Breast epithelium (tissue), 3 donors: ENCODE measurements at regions not wholly inside any gene's neighbourhood (a gene's known extent, or its start where the extent isn't known, plus 50 kb on each side); places are given as distances from the start of the nearest gene placed in this dataset.

ENCODE experiments used
- CTCF ChIP-seq, 3 donors: fragments of 450-650 bp; IDR thresholded peaks; one replicate each; pipeline ENCODE4 v1.5.1; 2016 to 2017; ENCODE audit warnings: antibody characterized with exemption in 3 of 3, mild to moderate bottlenecking in 3 of 3, moderate library complexity in 3 of 3
- POLR2AphosphoS5 ChIP-seq, 3 donors: sonication (generic); formaldehyde crosslinking; IDR thresholded peaks; one replicate each; pipeline ENCODE4 v1.6.1; 2017; ENCODE audit warnings: antibody characterized with exemption in 3 of 3

- TF ChIP-seq POLR2AphosphoS5 (IDR thresholded peaks at IDR 0.05) (no peak), CTCF (IDR thresholded peaks at IDR 0.05) (no peak)
Observed at GRCh38 chr12:34207858-34208257, 185.6 kb downstream of the ALG10 start.
